ENCODE measurements at regions not wholly inside any gene's neighbourhood (a gene's known extent, or its start where the extent isn't known, plus 50 kb on each side); places are given as distances from the start of the nearest gene placed in this dataset.

GRCh38 chr15:26461847-26462608, 310.8 kb downstream of the GABRB3 start:
- H3K36me3 Mint-ChIP-seq (ENCODE audit: low read depth, unreplicated experiment): no peaks in the 10 kb centered on the region
- no peak overlapping the region for H2AFZ ChIP-seq (ENCODE audit: low read depth, low read length)
- H3K4me3 ChIP-seq (ENCODE audit: insufficient read depth, low read depth, low read length): no peak overlapping the region
- peaks cover 6% of the 10 kb centered on the region for H3K27me3 Mint-ChIP-seq (ENCODE audit: low read depth, unreplicated experiment)
- H3K4me3 Mint-ChIP-seq (ENCODE audit: unreplicated experiment): no peak overlapping the region
- FAIRE-seq (no peak), DNase-seq (ENCODE audit: low read depth) (no peak)
- peaks cover 5% of the 10 kb centered on the region for H3K9me3 ChIP-seq (ENCODE audit: insufficient read depth, low read depth, low read length)
- no peak overlapping the region for H3K9ac ChIP-seq (ENCODE audit: low read length)
- H3K4me1 ChIP-seq (ENCODE audit: insufficient read depth, low read length): no peaks in the 10 kb centered on the region
- no peaks in the 10 kb centered on the region for H3K4me1 Mint-ChIP-seq (ENCODE audit: low read depth, unreplicated experiment)
- TF ChIP-seq CTCF (IDR thresholded peaks at IDR 0.05; ENCODE audit: insufficient read depth, low read depth, low read length) (no peak), EZH2 (IDR thresholded peaks at IDR 0.05; ENCODE audit: insufficient read depth, low read length) (no peak)
- H4K20me1 ChIP-seq (ENCODE audit: insufficient read depth, low read length): no peaks in the 10 kb centered on the region
- no peak overlapping the region for H3K27ac Mint-ChIP-seq (ENCODE audit: unreplicated experiment)
- H3K27ac ChIP-seq (ENCODE audit: low read depth, low read length): no peak overlapping the region
- no peaks in the 10 kb centered on the region for H3K36me3 ChIP-seq (ENCODE audit: insufficient read depth, low read length)
- no peaks in the 10 kb centered on the region for H3K27me3 ChIP-seq (ENCODE audit: insufficient read depth, low read length)
- H3K4me2 ChIP-seq (ENCODE audit: low read length): no peak overlapping the region
- H3K79me2 ChIP-seq (ENCODE audit: insufficient read depth, low read length): no peaks in the 10 kb centered on the region
- peaks cover 24% of the 10 kb centered on the region for H3K9me3 Mint-ChIP-seq (ENCODE audit: unreplicated experiment)

GRCh38 chr15:26460165-26460564, 312.7 kb downstream of the GABRB3 start:
- H3K4me1 ChIP-seq (ENCODE audit: insufficient read depth, low read length): no peaks in the 10 kb centered on the region
- Mint-ChIP-seq H3K27me3 (ENCODE audit: low read depth, unreplicated experiment) (peaks cover 6% of the 10 kb centered on the region), H3K4me3 (ENCODE audit: unreplicated experiment) (no peak overlapping the region), H3K4me1 (ENCODE audit: low read depth, unreplicated experiment) (no peaks in the 10 kb centered on the region), H3K36me3 (ENCODE audit: low read depth, unreplicated experiment) (no peaks in the 10 kb centered on the region), H3K27ac (ENCODE audit: unreplicated experiment) (no peak overlapping the region), H3K9me3 (ENCODE audit: unreplicated experiment) (peaks cover 24% of the 10 kb centered on the region)
- H3K9me3 ChIP-seq (ENCODE audit: insufficient read depth, low read depth, low read length): peaks cover 8% of the 10 kb centered on the region
- TF ChIP-seq CTCF (IDR thresholded peaks at IDR 0.05; ENCODE audit: insufficient read depth, low read depth, low read length) (no peak), EZH2 (IDR thresholded peaks at IDR 0.05; ENCODE audit: insufficient read depth, low read length) (no peak)
- H2AFZ ChIP-seq (ENCODE audit: low read depth, low read length): no peak overlapping the region
- H3K4me3 ChIP-seq (ENCODE audit: insufficient read depth, low read depth, low read length): no peak overlapping the region
- H3K79me2 ChIP-seq (ENCODE audit: insufficient read depth, low read length): no peaks in the 10 kb centered on the region
- no peak overlapping the region for H3K27ac ChIP-seq (ENCODE audit: low read depth, low read length)
- DNase-seq (ENCODE audit: low read depth) (no peak), FAIRE-seq (no peak)
- no peaks in the 10 kb centered on the region for H4K20me1 ChIP-seq (ENCODE audit: insufficient read depth, low read length)
- H3K9ac ChIP-seq (ENCODE audit: low read length): no peak overlapping the region
- no peak overlapping the region for H3K4me2 ChIP-seq (ENCODE audit: low read length)
- no peaks in the 10 kb centered on the region for H3K36me3 ChIP-seq (ENCODE audit: insufficient read depth, low read length)
- H3K27me3 ChIP-seq (ENCODE audit: insufficient read depth, low read length): no peaks in the 10 kb centered on the region

- peaks cover 16% of the 10 kb centered on the region for H3K9me3 Mint-ChIP-seq (ENCODE audit: unreplicated experiment)
- DNase-seq (ENCODE audit: low read depth) (no peak), FAIRE-seq (no peak)
- H3K27ac Mint-ChIP-seq (ENCODE audit: unreplicated experiment): no peak overlapping the region
- H3K4me3 ChIP-seq (ENCODE audit: insufficient read depth, low read depth, low read length): no peak overlapping the region
- H3K79me2 ChIP-seq (ENCODE audit: insufficient read depth, low read length): no peaks in the 10 kb centered on the region
- no peaks in the 10 kb centered on the region for H3K36me3 Mint-ChIP-seq (ENCODE audit: low read depth, unreplicated experiment)
- no peak overlapping the region for H3K4me2 ChIP-seq (ENCODE audit: low read length)
- H3K9me3 ChIP-seq (ENCODE audit: insufficient read depth, low read depth, low read length): peaks cover 7% of the 10 kb centered on the region
- H3K27me3 Mint-ChIP-seq (ENCODE audit: low read depth, unreplicated experiment): peaks cover 6% of the 10 kb centered on the region
- H3K9ac ChIP-seq (ENCODE audit: low read length): no peak overlapping the region
- H3K27ac ChIP-seq (ENCODE audit: low read depth, low read length): no peak overlapping the region
- no peaks in the 10 kb centered on the region for H3K4me1 ChIP-seq (ENCODE audit: insufficient read depth, low read length)
- TF ChIP-seq CTCF (IDR thresholded peaks at IDR 0.05; ENCODE audit: insufficient read depth, low read depth, low read length) (no peak), EZH2 (IDR thresholded peaks at IDR 0.05; ENCODE audit: insufficient read depth, low read length) (no peak)
- no peaks in the 10 kb centered on the region for H3K27me3 ChIP-seq (ENCODE audit: insufficient read depth, low read length)
- H4K20me1 ChIP-seq (ENCODE audit: insufficient read depth, low read length): no peaks in the 10 kb centered on the region
- peaks cover under 1% of the 10 kb centered on the region for H3K4me1 Mint-ChIP-seq (ENCODE audit: low read depth, unreplicated experiment)
- no peaks in the 10 kb centered on the region for H3K36me3 ChIP-seq (ENCODE audit: insufficient read depth, low read length)
- H3K4me3 Mint-ChIP-seq (ENCODE audit: unreplicated experiment): no peak overlapping the region
- H2AFZ ChIP-seq (ENCODE audit: low read depth, low read length): no peak overlapping the region
Measured at GRCh38 chr15:26455828-26456227, 317.0 kb downstream of the GABRB3 start.

Measured in astrocyte (in vitro differentiated cells and primary cell).